Gastrocnemius medialis (tissue), 4 donors: ENCODE measurements at regions not wholly inside any gene's neighbourhood (a gene's known extent, or its start where the extent isn't known, plus 50 kb on each side); places are given as distances from the start of the nearest gene placed in this dataset.

ENCODE experiments used
- ATAC-seq, 2 donors: fragments of 150-250 bp; one replicate each; pipeline ENCODE4 v1.9.1; 2016
- DNase-seq, 2 donors: peaks; one replicate each; pipeline ENCODE4 v3.0.0-alpha.2; 2019
- H3K27ac ChIP-seq, 4 donors: fragments of 200-600 bp; sonication (generic); 1 replicate in 1 of 4; 2 replicates in 3 of 4; pipeline ENCODE4 v1.5.1; 2016 to 2018; ENCODE audit warnings: mild to moderate bottlenecking in 2 of 4, moderate library complexity in 1 of 4
- H3K27me3 ChIP-seq, 3 donors: fragments of 200-600 bp; sonication (generic) in 2 of 3; 1 replicate in 1 of 3; 2 replicates in 2 of 3; pipeline versions ENCODE4 v1.5.1 to v1.6.0; 2016 to 2019; ENCODE audit warnings: mild to moderate bottlenecking in 1 of 3, moderate library complexity in 1 of 3
- H3K36me3 ChIP-seq, 2 donors: fragments of 200-600 bp; sonication (generic) in 1 of 2; one replicate each; pipeline ENCODE4 v1.5.1; 2017 to 2018
- H3K4me1 ChIP-seq, 2 donors: fragments of 200-600 bp; sonication (generic) in 1 of 2; one replicate each; pipeline ENCODE4 v1.5.1; 2016 to 2017; ENCODE audit warnings: mild to moderate bottlenecking in 2 of 2
- H3K4me3 ChIP-seq, 4 donors: fragments of 200-600 bp; sonication (generic) in 3 of 4; 1 replicate in 1 of 4; 2 replicates in 3 of 4; pipeline ENCODE4 v1.5.1; 2016 to 2019; ENCODE audit warnings: mild to moderate bottlenecking in 2 of 4
- H3K9me3 ChIP-seq, 3 donors: fragments of 200-600 bp; sonication (generic) in 2 of 3; 1 replicate in 1 of 3; 2 replicates in 2 of 3; pipeline ENCODE4 v1.5.1; 2016 to 2019
- CTCF ChIP-seq, 5 experiments: fragments of 450-650 bp in 3 of 5; fragments of 200-600 bp in 2 of 5; sonication (generic) in 2 of 5; IDR thresholded peaks in 4 of 5; conservative IDR thresholded peaks in 1 of 5; 1 replicate in 4 of 5; 2 replicates in 1 of 5; pipeline ENCODE4 v1.5.1; 2016 to 2019; ENCODE audit warnings: antibody characterized with exemption in 5 of 5, mild to moderate bottlenecking in 3 of 5, moderate library complexity in 3 of 5
- POLR2A ChIP-seq, 2 donors: fragments of 450-650 bp; IDR thresholded peaks; one replicate each; pipeline ENCODE4 v1.6.1; 2017; ENCODE audit warnings: antibody characterized with exemption in 2 of 2, mild to moderate bottlenecking in 2 of 2, moderate library complexity in 2 of 2
- in situ Hi-C, 4 donors: fragments of 200-750 bp; cut with MboI; loops; one replicate each; pipeline versions ENCODE4 v1.15.0 to v1.8.0; 2017; ENCODE audit warnings: low sequenced_read_pairs in 4 of 4
- intact Hi-C: fragments of 100-400 bp; cut with DNase I; formaldehyde crosslinking; loops from one replicate; pipeline ENCODE4 v1.15.1; 2023; ENCODE audit warnings: low total_unique reads

GRCh38 chr17:79325709-79326430, 251.2 kb downstream of the ENGASE start:
- peaks cover 0 to 26% (median 22%) of the 10 kb centered on the region in 3 donors for H3K27me3 ChIP-seq
- no peaks in the 10 kb centered on the region for H3K9me3 ChIP-seq
- TF ChIP-seq CTCF (IDR thresholded peaks at IDR 0.05 in 4 of 5, conservative IDR thresholded peaks at IDR 0.05 in 1 of 5) (no peak), POLR2A (IDR thresholded peaks at IDR 0.05) (no peak)
- H3K36me3 ChIP-seq: no peaks in the 10 kb centered on the region
- H3K4me3 ChIP-seq: no peak overlapping the region
- no peak for DNase-seq
- H3K27ac ChIP-seq: no peak overlapping the region
- intact Hi-C loops (no loop called here), in situ Hi-C loops (no loop called here)
- no peaks in the 10 kb centered on the region for H3K4me1 ChIP-seq
- ATAC-seq: no peak

GRCh38 chr17:79324194-79324593, 249.6 kb downstream of the ENGASE start:
- in situ Hi-C loops: no loop called here
- DNase-seq: no peak
- intact Hi-C loops: no loop called here

GRCh38 chr17:79323566-79323965, 248.9 kb downstream of the ENGASE start:
- Histone ChIP-seq H3K4me3 (no peak overlapping the region), H3K27me3 (peaks cover 6 to 17% (median 10%) of the 10 kb centered on the region in 3 donors), H3K9me3 (no peaks in the 10 kb centered on the region), H3K4me1 (no peaks in the 10 kb centered on the region), H3K36me3 (no peaks in the 10 kb centered on the region), H3K27ac (no peak overlapping the region)
- DNase-seq (no peak), ATAC-seq (no peak)
- in situ Hi-C loops (no loop called here), intact Hi-C loops (no loop called here)
- TF ChIP-seq POLR2A (IDR thresholded peaks at IDR 0.05) (no peak), CTCF (IDR thresholded peaks at IDR 0.05 in 4 of 5, conservative IDR thresholded peaks at IDR 0.05 in 1 of 5) (no peak)

More at GRCh38 chr17:79324194-79324593, 249.6 kb downstream of the ENGASE start:
- no peak for TF ChIP-seq CTCF (IDR thresholded peaks at IDR 0.05 in 4 of 5, conservative IDR thresholded peaks at IDR 0.05 in 1 of 5)
- no peak for TF ChIP-seq POLR2A (IDR thresholded peaks at IDR 0.05)
- no peak for ATAC-seq
- Histone ChIP-seq H3K36me3 (no peaks in the 10 kb centered on the region), H3K4me3 (no peak overlapping the region), H3K27me3 (peaks cover 5 to 20% (median 11%) of the 10 kb centered on the region in 3 donors), H3K27ac (no peak overlapping the region), H3K9me3 (no peaks in the 10 kb centered on the region), H3K4me1 (no peaks in the 10 kb centered on the region)

GRCh38 chr17:79322211-79323123, 247.8 kb downstream of the ENGASE start:
- H3K36me3 ChIP-seq: no peaks in the 10 kb centered on the region
- in situ Hi-C loops: no loop called here
- H3K4me1 ChIP-seq: no peaks in the 10 kb centered on the region
- peaks cover 8 to 19% (median 12%) of the 10 kb centered on the region in 3 donors for H3K27me3 ChIP-seq
- H3K9me3 ChIP-seq: no peaks in the 10 kb centered on the region
- ATAC-seq: no peak
- intact Hi-C loops: no loop called here
- no peak for DNase-seq
- H3K4me3 ChIP-seq: no peak overlapping the region
- H3K27ac ChIP-seq: no peak overlapping the region
- TF ChIP-seq POLR2A (IDR thresholded peaks at IDR 0.05) (no peak), CTCF (IDR thresholded peaks at IDR 0.05 in 4 of 5, conservative IDR thresholded peaks at IDR 0.05 in 1 of 5) (no peak)
